ENCODE measurements at regions not wholly inside any gene's neighbourhood (a gene's known extent, or its start where the extent isn't known, plus 50 kb on each side); places are given as distances from the start of the nearest gene placed in this dataset.
"Not testable (repeated sequence)": the region's sequence is repeated elsewhere in the genome, so short reads cannot be mapped to it uniquely, and the experiment has no call there.

- no peak overlapping the region for H3K4me3 ChIP-seq
- H3K36me3 ChIP-seq, result no peaks in the 10 kb centered on the region
- no peak for DNase-seq
- no peaks in the 10 kb centered on the region for H3K4me1 ChIP-seq
- no peak overlapping the region for H3K27ac ChIP-seq
- no peaks in the 10 kb centered on the region for H3K9me3 ChIP-seq
- no peak for TF ChIP-seq POLR2A (IDR thresholded peaks at IDR 0.05)
- peak in 4 of 6 experiments; percentile 7 to 34 (median 20) for TF ChIP-seq CTCF (IDR thresholded peaks at IDR 0.05)
- no peaks in the 10 kb centered on the region for H3K27me3 ChIP-seq
Measured at GRCh38 chr3:39724233-39724846, 85.1 kb upstream of the MYRIP start.

- H3K27ac ChIP-seq, result no peak overlapping the region
- no peaks in the 10 kb centered on the region for H3K36me3 ChIP-seq
- H3K4me3 ChIP-seq, result no peak overlapping the region
- no peak for TF ChIP-seq POLR2A (IDR thresholded peaks at IDR 0.05)
- TF ChIP-seq CTCF (IDR thresholded peaks at IDR 0.05), result no peak
- no peaks in the 10 kb centered on the region for H3K4me1 ChIP-seq
- no peaks in the 10 kb centered on the region for H3K9me3 ChIP-seq
- no peak for DNase-seq
- H3K27me3 ChIP-seq, result no peaks in the 10 kb centered on the region
Measured at GRCh38 chr3:39725321-39725720, 84.1 kb upstream of the MYRIP start.

GRCh38 chr3:39727415-39727814, 82.0 kb upstream of the MYRIP start:
- Histone ChIP-seq H3K36me3 (no peaks in the 10 kb centered on the region), H3K9me3 (no peaks in the 10 kb centered on the region), H3K27me3 (no peaks in the 10 kb centered on the region), H3K4me1 (no peaks in the 10 kb centered on the region), H3K27ac (no peak overlapping the region), H3K4me3 (no peak overlapping the region)
- TF ChIP-seq POLR2A (IDR thresholded peaks at IDR 0.05) (no peak), CTCF (IDR thresholded peaks at IDR 0.05) (no peak)
- no peak for DNase-seq

GRCh38 chr3:39733804-39734203, 75.6 kb upstream of the MYRIP start:
- no peaks in the 10 kb centered on the region for H3K27me3 ChIP-seq
- no peaks in the 10 kb centered on the region for H3K36me3 ChIP-seq
- DNase-seq, result no peak
- H3K27ac ChIP-seq, result no peak overlapping the region
- H3K4me1 ChIP-seq, result no peaks in the 10 kb centered on the region
- no peaks in the 10 kb centered on the region for H3K9me3 ChIP-seq
- H3K4me3 ChIP-seq, result no peak overlapping the region
- TF ChIP-seq POLR2A (IDR thresholded peaks at IDR 0.05) (no peak), CTCF (IDR thresholded peaks at IDR 0.05) (no peak)

GRCh38 chr3:39739658-39740057, 69.8 kb upstream of the MYRIP start:
- not testable (repeated sequence) for H3K4me1 ChIP-seq, H3K27me3 ChIP-seq, DNase-seq, H3K27ac ChIP-seq, H3K4me3 ChIP-seq, H3K9me3 ChIP-seq, H3K36me3 ChIP-seq

- H3K4me3 ChIP-seq, result no peak overlapping the region
- no peak for DNase-seq
- no peak for TF ChIP-seq CTCF (IDR thresholded peaks at IDR 0.05)
- no peak for TF ChIP-seq POLR2A (IDR thresholded peaks at IDR 0.05)
- no peaks in the 10 kb centered on the region for H3K36me3 ChIP-seq
- H3K4me1 ChIP-seq, result no peaks in the 10 kb centered on the region
- no peaks in the 10 kb centered on the region for H3K9me3 ChIP-seq
- H3K27me3 ChIP-seq, result no peaks in the 10 kb centered on the region
- H3K27ac ChIP-seq, result no peak overlapping the region
Measured at GRCh38 chr3:39744746-39745145, 64.7 kb upstream of the MYRIP start.

All from Peyer's patch (tissue), 4 donors.